ENCODE measurements at regions not wholly inside any gene's neighbourhood (a gene's known extent, or its start where the extent isn't known, plus 50 kb on each side); places are given as distances from the start of the nearest gene placed in this dataset.

DNA sequence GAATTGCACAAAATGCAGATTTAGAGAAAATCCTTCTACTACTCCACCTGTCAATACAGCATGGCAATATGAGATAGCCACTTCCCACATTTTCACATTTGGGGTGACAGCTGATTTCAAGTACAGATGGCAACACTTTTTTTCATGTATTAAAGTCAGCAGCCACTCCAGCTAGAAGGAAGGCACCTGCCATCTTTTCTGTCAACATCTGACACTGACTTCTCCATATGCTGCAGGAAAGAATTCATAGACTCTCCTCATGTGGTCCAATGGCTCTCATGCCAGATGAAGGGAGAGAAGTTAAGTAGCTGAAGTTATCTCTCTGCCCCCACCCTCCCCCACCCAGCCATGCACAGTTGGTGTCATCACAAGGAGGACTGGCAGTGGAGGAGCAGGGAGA, 912.0 kb downstream of the SORCS1 start:
- Histone ChIP-seq H3K36me3 (ENCODE audit: control insufficient read depth in 2 of 4, insufficient read depth in 4 of 4, low read length in 3 of 4) (no peaks in the 10 kb centered on the region), H3K14ac (ENCODE audit: insufficient read length) (no peak overlapping the region), H3K79me2 (ENCODE audit: control insufficient read depth in 1 of 2, insufficient read depth in 2 of 2, low read length in 2 of 2) (no peaks in the 10 kb centered on the region), H4K20me1 (replicated peaks in 1 of 2; ENCODE audit: control insufficient read depth in 1 of 2, insufficient read depth in 2 of 2, low read length in 2 of 2) (no peaks in the 10 kb centered on the region), H4K5ac (ENCODE audit: insufficient read length, low read depth, low read length) (no peak overlapping the region), H2BK120ac (replicated peaks; ENCODE audit: low read depth, low read length) (no peak overlapping the region), H3K27me3 (replicated peaks in 1 of 4; ENCODE audit: control insufficient read depth in 3 of 4, extremely low read depth in 1 of 4, insufficient read depth in 3 of 4, low read length in 3 of 4) (no peaks in the 10 kb centered on the region), H3K23me2 (ENCODE audit: low read depth, low read length) (no peaks in the 10 kb centered on the region), H2BK5ac (ENCODE audit: low read depth, low read length) (no peak overlapping the region), H2AFZ (ENCODE audit: low read length) (no peak overlapping the region), H3K79me1 (ENCODE audit: low read depth, low read length) (no peaks in the 10 kb centered on the region), H3K18ac (ENCODE audit: extremely low read depth, low read length) (no peak overlapping the region), H4K91ac (replicated peaks; ENCODE audit: insufficient read length, low read length) (no peak overlapping the region), H3K9me3 (ENCODE audit: insufficient read depth in 2 of 2, low read depth in 1 of 2, low read length in 1 of 2) (no peaks in the 10 kb centered on the region), H3K4ac (replicated peaks; ENCODE audit: insufficient read length, low read depth, low read length) (no peak overlapping the region), H2BK12ac (ENCODE audit: low read depth, low read length) (no peak overlapping the region), H3K4me1 (replicated peaks in 1 of 4; ENCODE audit: control insufficient read depth in 3 of 4, insufficient read depth in 4 of 4, low read length in 3 of 4) (no peaks in the 10 kb centered on the region), H2AK5ac (ENCODE audit: low read depth, low read length) (no peak overlapping the region), H3K4me2 (ENCODE audit: insufficient read depth in 1 of 2, low read depth in 2 of 2, low read length in 2 of 2) (no peak overlapping the region), H2BK15ac (ENCODE audit: low read length) (no peak overlapping the region), H3K23ac (ENCODE audit: insufficient read length) (no peak overlapping the region), H3K9ac (replicated peaks in 1 of 4; ENCODE audit: extremely low read depth in 1 of 4, low read depth in 3 of 4, low read length in 3 of 4) (no peak overlapping the region), H3K56ac (replicated peaks; ENCODE audit: insufficient read length, low read depth, low read length) (no peak overlapping the region), H2BK20ac (ENCODE audit: low read length) (no peak overlapping the region), H4K8ac (ENCODE audit: extremely low read depth, insufficient read depth, low read length) (no peak overlapping the region), H3K27ac (ENCODE audit: low read depth, low read length) (no peak overlapping the region), H3K4me3 (ENCODE audit: extremely low read depth in 1 of 4, insufficient read depth in 2 of 4, low read depth in 3 of 4, low read length in 4 of 4) (no peak overlapping the region)
- DNase-seq (ENCODE audit: low read depth in 1 of 2, low spot score in 2 of 2) (no peak), FAIRE-seq (no peak)
- ChIA-PET POLR2A (ENCODE audit: partially characterized antibody) (no interaction called here), CTCF (ENCODE audit: partially characterized antibody) (no interaction called here)
- TF ChIP-seq E2F6 (IDR thresholded peaks at IDR 0.05) (no peak), POLR2AphosphoS5 (IDR thresholded peaks at IDR 0.05; ENCODE audit: low read depth, low read length) (no peak), SUZ12 (IDR thresholded peaks at IDR 0.05; ENCODE audit: low read length) (no peak), SP4 (IDR thresholded peaks at IDR 0.05; ENCODE audit: low read length) (no peak), JUN (IDR thresholded peaks at IDR 0.05; ENCODE audit: low read depth, low read length) (no peak), CBX5 (IDR thresholded peaks at IDR 0.05; ENCODE audit: low read depth, low read length) (no peak), RBBP5 (IDR thresholded peaks at IDR 0.05; ENCODE audit: borderline replicate concordance, low read depth, low read length) (no peak), SRF (IDR thresholded peaks at IDR 0.05; ENCODE audit: low read depth, low read length) (no peak), SAP30 (IDR thresholded peaks at IDR 0.05; ENCODE audit: insufficient read depth, insufficient replicate concordance, low read length) (no peak), EGR1 (IDR thresholded peaks at IDR 0.05; ENCODE audit: borderline replicate concordance, low read depth, low read length) (no peak), YY1 (IDR thresholded peaks at IDR 0.05; ENCODE audit: low read depth, low read length) (no peak), TAF7 (optimal IDR thresholded peaks at IDR 0.05; ENCODE audit: borderline replicate concordance, low read depth, low read length) (no peak), JUND (IDR thresholded peaks at IDR 0.05; ENCODE audit: low read length) (no peak), RFX5 (IDR thresholded peaks at IDR 0.05; ENCODE audit: borderline replicate concordance, low read depth, low read length) (no peak), FOSL1 (IDR thresholded peaks at IDR 0.05; ENCODE audit: insufficient read depth, low read depth, low read length) (no peak), KDM4A (IDR thresholded peaks at IDR 0.05; ENCODE audit: low read depth, low read length, severe bottlenecking) (no peak), POU5F1 (IDR thresholded peaks at IDR 0.05; ENCODE audit: low read depth, low read length) (no peak)
